ENCODE measurements at regions not wholly inside any gene's neighbourhood (a gene's known extent, or its start where the extent isn't known, plus 50 kb on each side); places are given as distances from the start of the nearest gene placed in this dataset.

- no peak for DNase-seq
Observed at GRCh38 chr14:56498112-56498511, 81.5 kb upstream of the TMEM260 start.

GRCh38 chr14:56501909-56502530 lies 77.6 kb upstream of the TMEM260 start:
- DNase-seq, result no peak

GRCh38 chr14:56505361-56505760 lies 74.2 kb upstream of the TMEM260 start:
- DNase-seq, result no peak

- DNase-seq, result no peak
Observed at GRCh38 chr14:56512521-56512920, 67.1 kb upstream of the TMEM260 start.

GRCh38 chr14:56514663-56515371 lies 64.8 kb upstream of the TMEM260 start:
- DNase-seq, result no peak

- DNase-seq, result no peak
Observed at GRCh38 chr14:56515739-56516138, 63.9 kb upstream of the TMEM260 start.

- DNase-seq, result no peak
Observed at GRCh38 chr14:56522403-56522802, 57.2 kb upstream of the TMEM260 start.

- DNase-seq, result no peak
Observed at GRCh38 chr14:56524971-56525677, 54.5 kb upstream of the TMEM260 start.

GRCh38 chr14:56528927-56529326 lies 50.7 kb upstream of the TMEM260 start:
- no peak for DNase-seq
